ENCODE measurements at regions not wholly inside any gene's neighbourhood (a gene's known extent, or its start where the extent isn't known, plus 50 kb on each side); places are given as distances from the start of the nearest gene placed in this dataset.

- TF ChIP-seq ZC3H10 (CRISPR knock-in tag; IDR thresholded peaks at IDR 0.05): no peak
- no peak for TF ChIP-seq ESRRG (CRISPR knock-in tag; IDR thresholded peaks at IDR 0.05)
- no peak for TF ChIP-seq OSR1 (CRISPR knock-in tag; IDR thresholded peaks at IDR 0.05)
- TF ChIP-seq CREB5 (CRISPR knock-in tag; IDR thresholded peaks at IDR 0.05; ENCODE audit: low read depth): no peak
- no peak for TF ChIP-seq BACH2 (CRISPR knock-in tag; IDR thresholded peaks at IDR 0.05; ENCODE audit: borderline replicate concordance)
- no peak for TF ChIP-seq RARB (CRISPR knock-in tag; IDR thresholded peaks at IDR 0.05)
- ATAC-seq: no peak
Measured at GRCh38 chr11:128105511-128105910, 481.8 kb downstream of the ETS1 start.

GRCh38 chr11:128103278-128103873 is 484.0 kb downstream of the ETS1 start:
- TF ChIP-seq ZNF8 (CRISPR knock-in tag; IDR thresholded peaks at IDR 0.05) (no peak), PPARA (CRISPR knock-in tag; IDR thresholded peaks at IDR 0.05; ENCODE audit: borderline replicate concordance) (no peak), GLIS3 (CRISPR knock-in tag; IDR thresholded peaks at IDR 0.05) (no peak), ZFP30 (CRISPR knock-in tag; IDR thresholded peaks at IDR 0.05) (no peak), CSRNP3 (CRISPR knock-in tag; IDR thresholded peaks at IDR 0.05) (no peak), RARB (CRISPR knock-in tag; IDR thresholded peaks at IDR 0.05) (no peak), ESRRG (CRISPR knock-in tag; IDR thresholded peaks at IDR 0.05) (no peak)
- no peak for ATAC-seq

GRCh38 chr11:128098781-128099180 is 488.6 kb downstream of the ETS1 start:
- ATAC-seq: no peak
- TF ChIP-seq ZNF565 (CRISPR knock-in tag; conservative IDR thresholded peaks at IDR 0.05; ENCODE audit: low read depth) (no peak), SNAI2 (CRISPR knock-in tag; IDR thresholded peaks at IDR 0.05) (no peak), PPARA (CRISPR knock-in tag; IDR thresholded peaks at IDR 0.05; ENCODE audit: borderline replicate concordance) (no peak), BACH2 (CRISPR knock-in tag; IDR thresholded peaks at IDR 0.05; ENCODE audit: borderline replicate concordance) (no peak), TCF4 (CRISPR knock-in tag; IDR thresholded peaks at IDR 0.05; ENCODE audit: borderline replicate concordance) (no peak), ARNTL (CRISPR knock-in tag; IDR thresholded peaks at IDR 0.05; ENCODE audit: borderline replicate concordance, low read depth) (no peak), ISL1 (CRISPR knock-in tag; IDR thresholded peaks at IDR 0.05) (no peak), ESRRG (CRISPR knock-in tag; IDR thresholded peaks at IDR 0.05) (no peak), RARB (CRISPR knock-in tag; IDR thresholded peaks at IDR 0.05) (no peak), CREB5 (CRISPR knock-in tag; IDR thresholded peaks at IDR 0.05; ENCODE audit: low read depth) (no peak), ZNF8 (CRISPR knock-in tag; IDR thresholded peaks at IDR 0.05) (no peak), CSDC2 (CRISPR knock-in tag; IDR thresholded peaks at IDR 0.05) (no peak), OSR1 (CRISPR knock-in tag; IDR thresholded peaks at IDR 0.05) (no peak), ZNF70 (CRISPR knock-in tag; IDR thresholded peaks at IDR 0.05) (no peak), CSRNP3 (CRISPR knock-in tag; IDR thresholded peaks at IDR 0.05) (no peak), GLIS3 (CRISPR knock-in tag; IDR thresholded peaks at IDR 0.05) (no peak), POU6F1 (CRISPR knock-in tag; IDR thresholded peaks at IDR 0.05; ENCODE audit: borderline replicate concordance, low read depth) (no peak), ZFP3 (CRISPR knock-in tag; IDR thresholded peaks at IDR 0.05) (no peak)

- ATAC-seq: peak; percentile 96
- TF ChIP-seq ESRRG (CRISPR knock-in tag; IDR thresholded peaks at IDR 0.05) (no peak), RARB (CRISPR knock-in tag; IDR thresholded peaks at IDR 0.05) (no peak), PATZ1 (CRISPR knock-in tag; IDR thresholded peaks at IDR 0.05; ENCODE audit: borderline replicate concordance) (no peak), GLIS3 (CRISPR knock-in tag; IDR thresholded peaks at IDR 0.05) (no peak), ZNF70 (CRISPR knock-in tag; IDR thresholded peaks at IDR 0.05) (no peak), ISL1 (CRISPR knock-in tag; IDR thresholded peaks at IDR 0.05) (no peak), BACH2 (CRISPR knock-in tag; IDR thresholded peaks at IDR 0.05; ENCODE audit: borderline replicate concordance) (no peak), CSDC2 (CRISPR knock-in tag; IDR thresholded peaks at IDR 0.05) (no peak), ARNTL (CRISPR knock-in tag; IDR thresholded peaks at IDR 0.05; ENCODE audit: borderline replicate concordance, low read depth) (no peak), POU6F1 (CRISPR knock-in tag; IDR thresholded peaks at IDR 0.05; ENCODE audit: borderline replicate concordance, low read depth) (no peak), ZFP30 (CRISPR knock-in tag; IDR thresholded peaks at IDR 0.05) (no peak), ZNF565 (CRISPR knock-in tag; conservative IDR thresholded peaks at IDR 0.05; ENCODE audit: low read depth) (no peak), SNAI2 (CRISPR knock-in tag; IDR thresholded peaks at IDR 0.05) (no peak), TCF4 (CRISPR knock-in tag; IDR thresholded peaks at IDR 0.05; ENCODE audit: borderline replicate concordance) (no peak), ZC3H10 (CRISPR knock-in tag; IDR thresholded peaks at IDR 0.05) (no peak), ZFP3 (CRISPR knock-in tag; IDR thresholded peaks at IDR 0.05) (no peak), OSR1 (CRISPR knock-in tag; IDR thresholded peaks at IDR 0.05) (no peak), ZNF8 (CRISPR knock-in tag; IDR thresholded peaks at IDR 0.05) (no peak)
Measured at GRCh38 chr11:128095466-128095981, 491.8 kb downstream of the ETS1 start.
